Type B pancreatic cell (in vitro differentiated cells): ENCODE measurements at regions not wholly inside any gene's neighbourhood (a gene's known extent, or its start where the extent isn't known, plus 50 kb on each side); places are given as distances from the start of the nearest gene placed in this dataset.
"Not testable (repeated sequence)": the region's sequence is repeated elsewhere in the genome, so short reads cannot be mapped to it uniquely, and the experiment has no call there.

Source experiments
- DNase-seq: peaks from one replicate; pipeline ENCODE4 v3.0.0; 2021; ENCODE audit warnings: mixed read lengths; ENCODE audit not compliant: unreplicated experiment; ENCODE audit errors: extremely low spot score
- H3K27ac Mint-ChIP-seq: 2 replicates; pipeline ENCODE4 v1.8.0; 2021; ENCODE audit warnings: mild to moderate bottlenecking, mixed read lengths
- H3K27me3 Mint-ChIP-seq: 2 replicates; pipeline ENCODE4 v1.8.0; 2021; ENCODE audit warnings: mixed read lengths
- H3K36me3 Mint-ChIP-seq: 2 replicates; pipeline ENCODE4 v1.8.0; 2021; ENCODE audit warnings: mixed read lengths
- H3K4me1 Mint-ChIP-seq: one replicate; pipeline ENCODE4 v1.8.0; 2021; ENCODE audit warnings: mixed read lengths; ENCODE audit not compliant: unreplicated experiment
- H3K4me3 Mint-ChIP-seq: 2 replicates; pipeline ENCODE4 v1.8.0; 2021; ENCODE audit warnings: mild to moderate bottlenecking, mixed read lengths
- H3K9me3 Mint-ChIP-seq: 2 replicates; pipeline ENCODE4 v1.8.0; 2021; ENCODE audit warnings: mixed read lengths
- CTCF ChIP-seq: fragments of 200-600 bp; sonication (generic); conservative IDR thresholded peaks from 2 replicates; pipeline ENCODE4 v1.5.0; 2021; ENCODE audit warnings: antibody characterized with exemption, mild to moderate bottlenecking

GRCh38 chr17:70323269-70323668 lies 153.9 kb downstream of the KCNJ2 start:
- Mint-ChIP-seq H3K36me3 (no peaks in the 10 kb centered on the region), H3K4me1 (no peaks in the 10 kb centered on the region), H3K27ac (no peak overlapping the region), H3K9me3 (no peaks in the 10 kb centered on the region), H3K4me3 (no peak overlapping the region), H3K27me3 (no peaks in the 10 kb centered on the region)
- TF ChIP-seq CTCF = no peak
- DNase-seq = no peak

GRCh38 chr17:70324031-70324430 lies 154.7 kb downstream of the KCNJ2 start:
- Mint-ChIP-seq H3K4me1 (no peaks in the 10 kb centered on the region), H3K9me3 (no peaks in the 10 kb centered on the region), H3K27ac (no peak overlapping the region), H3K27me3 (no peaks in the 10 kb centered on the region), H3K36me3 (no peaks in the 10 kb centered on the region), H3K4me3 (no peak overlapping the region)
- TF ChIP-seq CTCF = no peak
- no peak for DNase-seq

GRCh38 chr17:70327279-70327678 lies 157.9 kb downstream of the KCNJ2 start:
- Mint-ChIP-seq H3K27me3 (no peaks in the 10 kb centered on the region), H3K4me3 (no peak overlapping the region), H3K9me3 (no peaks in the 10 kb centered on the region), H3K36me3 (no peaks in the 10 kb centered on the region), H3K27ac (no peak overlapping the region), H3K4me1 (no peaks in the 10 kb centered on the region)
- no peak for TF ChIP-seq CTCF
- no peak for DNase-seq

- Mint-ChIP-seq H3K27ac (no peak overlapping the region), H3K4me1 (no peaks in the 10 kb centered on the region), H3K36me3 (no peaks in the 10 kb centered on the region), H3K9me3 (no peaks in the 10 kb centered on the region), H3K27me3 (no peaks in the 10 kb centered on the region), H3K4me3 (no peak overlapping the region)
- no peak for TF ChIP-seq CTCF
- DNase-seq = no peak
Observed at GRCh38 chr17:70327723-70328122, 158.4 kb downstream of the KCNJ2 start.

GRCh38 chr17:70329721-70330120 lies 160.4 kb downstream of the KCNJ2 start:
- Mint-ChIP-seq H3K4me3 (no peak overlapping the region), H3K27ac (no peak overlapping the region), H3K4me1 (no peaks in the 10 kb centered on the region), H3K27me3 (no peaks in the 10 kb centered on the region), H3K9me3 (no peaks in the 10 kb centered on the region), H3K36me3 (no peaks in the 10 kb centered on the region)
- no peak for DNase-seq
- TF ChIP-seq CTCF = no peak

- DNase-seq, H3K36me3 Mint-ChIP-seq, H3K4me1 Mint-ChIP-seq, H3K27ac Mint-ChIP-seq, H3K9me3 Mint-ChIP-seq, H3K27me3 Mint-ChIP-seq, H3K4me3 Mint-ChIP-seq: not testable (repeated sequence)
Observed at GRCh38 chr17:70331066-70331465, 161.7 kb downstream of the KCNJ2 start.
